NCI-H748 treated with DMSO at 0.1 percent for 48 hours (cell line): ENCODE measurements at regions not wholly inside any gene's neighbourhood (a gene's known extent, or its start where the extent isn't known, plus 50 kb on each side); places are given as distances from the start of the nearest gene placed in this dataset.
A peak's percentile ranks its signal among the peaks of the same experiment; 100 is the strongest.

Experiments used
- DNase-seq: peaks from one replicate; lab custom pipeline; 2025; lab: John Stamatoyannopoulos, UW

GRCh38 chr7:16978358-16979244 lies 96.8 kb upstream of the AGR3 start:
- no peak for DNase-seq

GRCh38 chr7:16980539-16980938 lies 98.8 kb upstream of the AGR3 start:
- DNase-seq = no peak

- DNase-seq = peak; percentile 49
Measured at GRCh38 chr7:16982640-16983350, 101.0 kb upstream of the AGR3 start.

GRCh38 chr7:16984375-16984774 lies 102.6 kb upstream of the AGR3 start:
- DNase-seq = no peak

GRCh38 chr7:16985621-16986020 lies 103.8 kb upstream of the AGR3 start:
- DNase-seq = no peak

GRCh38 chr7:16986755-16987154 lies 105.0 kb upstream of the AGR3 start:
- DNase-seq = no peak

GRCh38 chr7:16989811-16990413 lies 108.1 kb upstream of the AGR3 start:
- DNase-seq = peak; percentile 90

GRCh38 chr7:16991551-16991950 lies 109.8 kb upstream of the AGR3 start:
- DNase-seq = no peak

- no peak for DNase-seq
Measured at GRCh38 chr7:16993543-16993942, 111.8 kb upstream of the AGR3 start.

GRCh38 chr7:16998481-16999051 lies 116.8 kb upstream of the AGR3 start:
- no peak for DNase-seq

- no peak for DNase-seq
Measured at GRCh38 chr7:16999541-17000267, 117.9 kb upstream of the AGR3 start.

- DNase-seq = no peak
Measured at GRCh38 chr7:17005271-17005670, 123.5 kb upstream of the AGR3 start.

GRCh38 chr7:17007841-17008240 lies 126.1 kb upstream of the AGR3 start:
- DNase-seq = no peak

- no peak for DNase-seq
Measured at GRCh38 chr7:17009007-17009719, 127.4 kb upstream of the AGR3 start.

- no peak for DNase-seq
Measured at GRCh38 chr7:17009933-17010332, 128.2 kb upstream of the AGR3 start.

GRCh38 chr7:17010637-17011300 lies 129.0 kb upstream of the AGR3 start:
- DNase-seq = no peak

GRCh38 chr7:17013204-17013603 lies 131.4 kb upstream of the AGR3 start:
- no peak for DNase-seq

- DNase-seq = no peak
Measured at GRCh38 chr7:17014686-17015085, 132.9 kb upstream of the AGR3 start.

- DNase-seq = no peak
Measured at GRCh38 chr7:17015598-17016031, 133.8 kb upstream of the AGR3 start.

GRCh38 chr7:17016402-17017010 lies 134.7 kb upstream of the AGR3 start:
- no peak for DNase-seq
